Activated B cell treated with CpG ODN at 0.5 μM for 24 hours (primary cell): ENCODE measurements at regions not wholly inside any gene's neighbourhood (a gene's known extent, or its start where the extent isn't known, plus 50 kb on each side); places are given as distances from the start of the nearest gene placed in this dataset.
"Not testable (repeated sequence)": the region's sequence is repeated elsewhere in the genome, so short reads cannot be mapped to it uniquely, and the experiment has no call there.

Source experiments
- ATAC-seq: fragments of 200-7000 bp; cut with Tn5 transposase; one replicate; pipeline ENCODE4 v1.10.0; 2021; ENCODE audit warnings: low read depth, mild to moderate bottlenecking, moderate library complexity
- CTCF ChIA-PET: fragments of 350-600 bp; sonication (Branson Sonifier 250); formaldehyde crosslinking; loops from one replicate; lab custom pipeline; 2021; ENCODE audit warnings: antibody characterized with exemption; lab: Charles Lee
- POLR2A ChIA-PET: fragments of 350-600 bp; sonication (Branson Sonifier 250); formaldehyde crosslinking; loops from one replicate; lab custom pipeline; 2021; ENCODE audit warnings: antibody characterized with exemption; lab: Charles Lee
- DNase-seq: peaks from one replicate; pipeline ENCODE4 v3.0.0; 2022
- H3K27ac Mint-ChIP-seq: one replicate; pipeline ENCODE4 v1.8.0; 2020; ENCODE audit warnings: mixed read lengths
- H3K27me3 Mint-ChIP-seq: one replicate; pipeline ENCODE4 v1.8.0; 2021; ENCODE audit warnings: mixed read lengths
- H3K36me3 Mint-ChIP-seq: one replicate; pipeline ENCODE4 v1.8.0; 2021; ENCODE audit warnings: low read depth, mixed read lengths
- H3K4me1 Mint-ChIP-seq: one replicate; pipeline ENCODE4 v1.8.0; 2021; ENCODE audit warnings: mixed read lengths
- H3K4me3 Mint-ChIP-seq: one replicate; pipeline ENCODE4 v1.8.0; 2020; ENCODE audit warnings: mild to moderate bottlenecking, mixed read lengths
- H3K9me3 Mint-ChIP-seq: one replicate; pipeline ENCODE4 v1.8.0; 2020; ENCODE audit warnings: mixed read lengths
- intact Hi-C: fragments of 100-400 bp; cut with micrococcal nuclease; formaldehyde crosslinking; loops from one replicate; pipeline ENCODE4 v1.15.1; 2024
- TF ChIP-seq, protein P1 (sequence below): fragments of 200-600 bp; IDR thresholded peaks from one replicate; pipeline ENCODE4 v1.8.0; 2022; ENCODE audit warnings: antibody characterized with exemption, mild to moderate bottlenecking

- Mint-ChIP-seq H3K27me3 (peaks cover 5% of the 10 kb centered on the region), H3K4me1 (no peaks in the 10 kb centered on the region), H3K36me3 (no peaks in the 10 kb centered on the region), H3K4me3 (no peak overlapping the region), H3K27ac (no peak overlapping the region), H3K9me3 (no peaks in the 10 kb centered on the region)
- TF ChIP-seq, protein P1, sequence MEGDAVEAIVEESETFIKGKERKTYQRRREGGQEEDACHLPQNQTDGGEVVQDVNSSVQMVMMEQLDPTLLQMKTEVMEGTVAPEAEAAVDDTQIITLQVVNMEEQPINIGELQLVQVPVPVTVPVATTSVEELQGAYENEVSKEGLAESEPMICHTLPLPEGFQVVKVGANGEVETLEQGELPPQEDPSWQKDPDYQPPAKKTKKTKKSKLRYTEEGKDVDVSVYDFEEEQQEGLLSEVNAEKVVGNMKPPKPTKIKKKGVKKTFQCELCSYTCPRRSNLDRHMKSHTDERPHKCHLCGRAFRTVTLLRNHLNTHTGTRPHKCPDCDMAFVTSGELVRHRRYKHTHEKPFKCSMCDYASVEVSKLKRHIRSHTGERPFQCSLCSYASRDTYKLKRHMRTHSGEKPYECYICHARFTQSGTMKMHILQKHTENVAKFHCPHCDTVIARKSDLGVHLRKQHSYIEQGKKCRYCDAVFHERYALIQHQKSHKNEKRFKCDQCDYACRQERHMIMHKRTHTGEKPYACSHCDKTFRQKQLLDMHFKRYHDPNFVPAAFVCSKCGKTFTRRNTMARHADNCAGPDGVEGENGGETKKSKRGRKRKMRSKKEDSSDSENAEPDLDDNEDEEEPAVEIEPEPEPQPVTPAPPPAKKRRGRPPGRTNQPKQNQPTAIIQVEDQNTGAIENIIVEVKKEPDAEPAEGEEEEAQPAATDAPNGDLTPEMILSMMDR: no peak
- no peak for ATAC-seq
- POLR2A ChIA-PET: no interaction called here
- no peak for DNase-seq
- intact Hi-C loops: no loop called here
- CTCF ChIA-PET: no interaction called here
These were observed 335.1 kb downstream of the METTL4 start for GRCh38 chr18:2236232-2236631.

GRCh38 chr18:2237706-2238105, 333.6 kb downstream of the METTL4 start:
- Mint-ChIP-seq H3K4me3 (no peak overlapping the region), H3K36me3 (no peaks in the 10 kb centered on the region), H3K27me3 (peaks cover 5% of the 10 kb centered on the region), H3K27ac (no peak overlapping the region), H3K9me3 (no peaks in the 10 kb centered on the region), H3K4me1 (no peaks in the 10 kb centered on the region)
- intact Hi-C loops: no loop called here
- TF ChIP-seq, protein P1: no peak
- DNase-seq: no peak
- no peak for ATAC-seq
- ChIA-PET POLR2A (no interaction called here), CTCF (no interaction called here)

- Mint-ChIP-seq H3K36me3 (no peaks in the 10 kb centered on the region), H3K27ac (no peak overlapping the region), H3K27me3 (peaks cover 7% of the 10 kb centered on the region), H3K4me3 (no peak overlapping the region), H3K4me1 (no peaks in the 10 kb centered on the region), H3K9me3 (no peaks in the 10 kb centered on the region)
- TF ChIP-seq, protein P1: no peak
- ChIA-PET CTCF (no interaction called here), POLR2A (no interaction called here)
- intact Hi-C loops: no loop called here
- DNase-seq (no peak), ATAC-seq (no peak)
These were observed 331.0 kb downstream of the METTL4 start for GRCh38 chr18:2240311-2240705.

- Mint-ChIP-seq H3K27ac (no peak overlapping the region), H3K27me3 (peaks cover 2% of the 10 kb centered on the region), H3K4me3 (no peak overlapping the region), H3K4me1 (no peaks in the 10 kb centered on the region), H3K36me3 (no peaks in the 10 kb centered on the region), H3K9me3 (no peaks in the 10 kb centered on the region)
- TF ChIP-seq, protein P1: no peak
- POLR2A ChIA-PET: no interaction called here
- intact Hi-C loops: no loop called here
- CTCF ChIA-PET: no interaction called here
- no peak for DNase-seq
- no peak for ATAC-seq
These were observed 326.7 kb downstream of the METTL4 start for GRCh38 chr18:2244641-2245040.

DNA sequence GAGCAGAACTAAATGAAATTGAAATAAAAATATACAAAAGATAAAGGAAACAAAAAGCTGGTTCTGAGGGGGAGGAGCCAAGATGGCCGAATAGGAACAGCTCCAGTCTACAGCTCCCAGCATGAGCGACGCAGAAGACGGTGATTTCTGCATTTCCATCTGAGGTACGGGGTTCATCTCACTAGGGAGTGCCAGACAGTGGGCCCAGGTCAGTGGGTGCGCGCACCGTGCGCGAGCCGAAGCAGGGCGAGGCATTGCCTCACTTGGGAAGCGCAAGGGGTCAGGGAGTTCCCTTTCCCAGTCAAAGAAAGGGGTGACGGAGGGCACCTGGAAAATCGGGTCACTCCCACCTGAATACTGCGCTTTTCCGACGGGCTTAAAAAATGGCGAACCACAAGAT, 324.2 kb downstream of the METTL4 start:
- CTCF ChIA-PET, H3K27ac Mint-ChIP-seq: not testable (repeated sequence)

GRCh38 chr18:2254977-2255376, 316.3 kb downstream of the METTL4 start:
- ATAC-seq (no peak), DNase-seq (no peak)
- Mint-ChIP-seq H3K9me3 (peaks cover 16% of the 10 kb centered on the region), H3K27ac (no peak overlapping the region), H3K27me3 (no peaks in the 10 kb centered on the region), H3K36me3 (no peaks in the 10 kb centered on the region), H3K4me1 (no peaks in the 10 kb centered on the region), H3K4me3 (no peak overlapping the region)
- intact Hi-C loops: no loop called here
- POLR2A ChIA-PET: no interaction called here
- TF ChIP-seq, protein P1: no peak
- CTCF ChIA-PET: no interaction called here

More for the DNA sequence above, 324.2 kb downstream of the METTL4 start:
- DNase-seq, H3K36me3 Mint-ChIP-seq, ATAC-seq, intact Hi-C loops, H3K4me1 Mint-ChIP-seq, H3K27me3 Mint-ChIP-seq, H3K4me3 Mint-ChIP-seq, POLR2A ChIA-PET, H3K9me3 Mint-ChIP-seq: not testable (repeated sequence)
